ENCODE measurements at regions not wholly inside any gene's neighbourhood (a gene's known extent, or its start where the extent isn't known, plus 50 kb on each side); places are given as distances from the start of the nearest gene placed in this dataset.

- no peak for DNase-seq (ENCODE audit: low spot score)
These were observed 407.0 kb downstream of the PID1 start for GRCh38 chr2:228864131-228864530.

- no peak for DNase-seq (ENCODE audit: low spot score)
These were observed 410.3 kb downstream of the PID1 start for GRCh38 chr2:228860601-228861285.

GRCh38 chr2:228853151-228853550 lies 417.9 kb downstream of the PID1 start:
- no peak for DNase-seq (ENCODE audit: low spot score)

- DNase-seq (ENCODE audit: low spot score) = no peak
These were observed 422.4 kb downstream of the PID1 start for GRCh38 chr2:228848638-228849037.

GRCh38 chr2:228847684-228848083 lies 423.4 kb downstream of the PID1 start:
- no peak for DNase-seq (ENCODE audit: low spot score)

- DNase-seq (ENCODE audit: low spot score) = no peak
These were observed 424.9 kb downstream of the PID1 start for GRCh38 chr2:228846161-228846560.

- DNase-seq (ENCODE audit: low spot score) = no peak
These were observed 425.7 kb downstream of the PID1 start for GRCh38 chr2:228845162-228845925.

GRCh38 chr2:228841877-228842276 lies 429.2 kb downstream of the PID1 start:
- peak; percentile 9 for DNase-seq (ENCODE audit: low spot score)

GRCh38 chr2:228841475-228841874 lies 429.6 kb downstream of the PID1 start:
- DNase-seq (ENCODE audit: low spot score) = no peak

- no peak for DNase-seq (ENCODE audit: low spot score)
These were observed 430.4 kb downstream of the PID1 start for GRCh38 chr2:228840743-228841114.

GRCh38 chr2:228840113-228840742 lies 430.9 kb downstream of the PID1 start:
- DNase-seq (ENCODE audit: low spot score) = no peak

GRCh38 chr2:228839421-228839876 lies 431.6 kb downstream of the PID1 start:
- DNase-seq (ENCODE audit: low spot score) = no peak

GRCh38 chr2:228838819-228839218 lies 432.3 kb downstream of the PID1 start:
- DNase-seq (ENCODE audit: low spot score) = no peak

- DNase-seq (ENCODE audit: low spot score) = no peak
These were observed 442.7 kb downstream of the PID1 start for GRCh38 chr2:228828397-228828796.

GRCh38 chr2:228827056-228827700 lies 443.9 kb downstream of the PID1 start:
- DNase-seq (ENCODE audit: low spot score) = peak; percentile 52

- DNase-seq (ENCODE audit: low spot score) = no peak
These were observed 451.4 kb downstream of the PID1 start for GRCh38 chr2:228819701-228820100.

- no peak for DNase-seq (ENCODE audit: low spot score)
These were observed 468.7 kb downstream of the PID1 start for GRCh38 chr2:228802181-228803071.

GRCh38 chr2:228801451-228801850 lies 469.6 kb downstream of the PID1 start:
- no peak for DNase-seq (ENCODE audit: low spot score)

GRCh38 chr2:228799208-228799588 lies 471.9 kb downstream of the PID1 start:
- DNase-seq (ENCODE audit: low spot score) = no peak

GRCh38 chr2:228798458-228799207 lies 472.5 kb downstream of the PID1 start:
- DNase-seq (ENCODE audit: low spot score) = peak; percentile 5

- DNase-seq (ENCODE audit: low spot score) = no peak
These were observed 474.7 kb downstream of the PID1 start for GRCh38 chr2:228796386-228796785.
